ENCODE measurements at regions not wholly inside any gene's neighbourhood (a gene's known extent, or its start where the extent isn't known, plus 50 kb on each side); places are given as distances from the start of the nearest gene placed in this dataset.

GRCh38 chr6:132868057-132868456, 53.7 kb downstream of the RPS12 start:
- H3K27ac ChIP-seq = no peak overlapping the region
- no peak for DNase-seq (ENCODE audit: low read depth, low spot score)

GRCh38 chr6:132872923-132873322, 58.6 kb downstream of the RPS12 start:
- no peak for DNase-seq (ENCODE audit: low read depth, low spot score)
- no peak overlapping the region for H3K27ac ChIP-seq

GRCh38 chr6:132877003-132877402, 62.6 kb downstream of the RPS12 start:
- no peak for DNase-seq (ENCODE audit: low read depth, low spot score)
- H3K27ac ChIP-seq = no peak overlapping the region

GRCh38 chr6:132887204-132887603, 72.8 kb downstream of the RPS12 start:
- DNase-seq (ENCODE audit: low read depth, low spot score) = no peak
- H3K27ac ChIP-seq = no peak overlapping the region

- DNase-seq (ENCODE audit: low read depth, low spot score) = no peak
Observed at GRCh38 chr6:132888701-132889100, 74.3 kb downstream of the RPS12 start.

GRCh38 chr6:132892929-132893771, 78.8 kb downstream of the RPS12 start:
- DNase-seq (ENCODE audit: low read depth, low spot score) = no peak
- H3K27ac ChIP-seq = no peak overlapping the region

More at GRCh38 chr6:132888701-132889100, 74.3 kb downstream of the RPS12 start:
- H3K27ac ChIP-seq = no peak overlapping the region

GRCh38 chr6:132893772-132894490, 79.6 kb downstream of the RPS12 start:
- no peak for DNase-seq (ENCODE audit: low read depth, low spot score)

GRCh38 chr6:132898376-132898775, 84.0 kb downstream of the RPS12 start:
- no peak overlapping the region for H3K27ac ChIP-seq
- no peak for DNase-seq (ENCODE audit: low read depth, low spot score)

More at GRCh38 chr6:132893772-132894490, 79.6 kb downstream of the RPS12 start:
- no peak overlapping the region for H3K27ac ChIP-seq

- H3K27ac ChIP-seq = no peak overlapping the region
- no peak for DNase-seq (ENCODE audit: low read depth, low spot score)
Observed at GRCh38 chr6:132900849-132901248, 86.5 kb downstream of the RPS12 start.

- H3K27ac ChIP-seq = no peak overlapping the region
Observed at GRCh38 chr6:132902901-132903300, 88.5 kb downstream of the RPS12 start.

GRCh38 chr6:132907231-132907630, 92.9 kb downstream of the RPS12 start:
- peak overlapping the region; percentile 9 for H3K27ac ChIP-seq
- DNase-seq (ENCODE audit: low read depth, low spot score) = no peak

More at GRCh38 chr6:132902901-132903300, 88.5 kb downstream of the RPS12 start:
- DNase-seq (ENCODE audit: low read depth, low spot score) = no peak

- H3K27ac ChIP-seq = no peak overlapping the region
- no peak for DNase-seq (ENCODE audit: low read depth, low spot score)
Observed at GRCh38 chr6:132907914-132908313, 93.5 kb downstream of the RPS12 start.

GRCh38 chr6:132909742-132910141, 95.4 kb downstream of the RPS12 start:
- DNase-seq (ENCODE audit: low read depth, low spot score) = no peak

GRCh38 chr6:132910759-132911158, 96.4 kb downstream of the RPS12 start:
- no peak overlapping the region for H3K27ac ChIP-seq
- DNase-seq (ENCODE audit: low read depth, low spot score) = no peak

More at GRCh38 chr6:132909742-132910141, 95.4 kb downstream of the RPS12 start:
- no peak overlapping the region for H3K27ac ChIP-seq

- H3K27ac ChIP-seq = no peak overlapping the region
- DNase-seq (ENCODE audit: low read depth, low spot score) = peak; percentile 20
Observed at GRCh38 chr6:132919045-132919860, 104.9 kb downstream of the RPS12 start.

GRCh38 chr6:132927713-132928112, 113.3 kb downstream of the RPS12 start:
- no peak for DNase-seq (ENCODE audit: low read depth, low spot score)
- H3K27ac ChIP-seq = no peak overlapping the region

GRCh38 chr6:132929141-132929540, 114.8 kb downstream of the RPS12 start:
- no peak for DNase-seq (ENCODE audit: low read depth, low spot score)
- no peak overlapping the region for H3K27ac ChIP-seq

GRCh38 chr6:132931313-132931712, 116.9 kb downstream of the RPS12 start:
- DNase-seq (ENCODE audit: low read depth, low spot score) = no peak
- H3K27ac ChIP-seq = no peak overlapping the region

GRCh38 chr6:132931936-132932514, 117.7 kb downstream of the RPS12 start:
- H3K27ac ChIP-seq = no peak overlapping the region
- DNase-seq (ENCODE audit: low read depth, low spot score) = no peak

- no peak overlapping the region for H3K27ac ChIP-seq
- DNase-seq (ENCODE audit: low read depth, low spot score) = no peak
Observed at GRCh38 chr6:132932588-132932987, 118.2 kb downstream of the RPS12 start.
